ENCODE measurements at regions not wholly inside any gene's neighbourhood (a gene's known extent, or its start where the extent isn't known, plus 50 kb on each side); places are given as distances from the start of the nearest gene placed in this dataset.

- intact Hi-C loops (cut with micrococcal nuclease), result loop anchor here (2.0 to 10.0 kb wide), 3 partner anchors 16 to 892 kb away; partner anchors contain the start of gene KLF6
- Histone ChIP-seq H3K9ac (ENCODE audit: low read length) (peak overlapping the region; percentile 93), H3K9me3 (ENCODE audit: low read length) (no peaks in the 10 kb centered on the region), H3F3A (ENCODE audit: low read length, unreplicated experiment) (no peaks in the 10 kb centered on the region), H3K4me1 (ENCODE audit: insufficient read depth, low read length) (peaks cover 62% of the 10 kb centered on the region), H3K9me2 (replicated peaks; ENCODE audit: low read length) (no peaks in the 10 kb centered on the region), H3K27me3 (ENCODE audit: low read length) (no peaks in the 10 kb centered on the region), H3K27ac (ENCODE audit: low read length) (peak overlapping the region; percentile 99), H3K79me2 (ENCODE audit: low read length) (peaks cover 46% of the 10 kb centered on the region), H3K36me3 (ENCODE audit: low read depth, low read length) (no peaks in the 10 kb centered on the region), H2AFZ (ENCODE audit: low read length) (no peak overlapping the region), H3K4me3 (ENCODE audit: low read length) (peak overlapping the region; percentile 74), H4K20me1 (ENCODE audit: low read length) (no peaks in the 10 kb centered on the region), H3K4me2 (ENCODE audit: low read length) (peak overlapping the region; percentile 82)
- peak; percentile 27 for DNase-seq
- no peak for TF ChIP-seq EZH2 (IDR thresholded peaks at IDR 0.05; ENCODE audit: low read length, unreplicated experiment)
- TF ChIP-seq CTCF (conservative IDR thresholded peaks at IDR 0.05; ENCODE audit: low read depth, low read length), result no peak
- no peak for TF ChIP-seq EZH2phosphoT487 (IDR thresholded peaks at IDR 0.05; ENCODE audit: borderline replicate concordance, low read length)
- ChIA-PET POLR2A (ENCODE audit: unreplicated experiment) (interaction anchor here (0.6 to 1.3 kb wide), 4 partner anchors 10 to 936 kb away, joined by 3 to 10 read pairs (median 5); no protein-coding TSS in a partner anchor), CTCF (interaction anchor here (0.9 kb wide), 1 partner anchor 94 kb away, joined by 4 read pairs; no protein-coding TSS in a partner anchor)
- BruUV-seq (replicated peaks), result no TSS peak
- ATAC-seq, result no peak
Observed at GRCh38 chr10:4676566-4676965, 149.4 kb upstream of the AKR1E2 start.

GRCh38 chr10:4675808-4676207, 150.2 kb upstream of the AKR1E2 start:
- Histone ChIP-seq H3K9me2 (replicated peaks; ENCODE audit: low read length) (no peaks in the 10 kb centered on the region), H3K9ac (ENCODE audit: low read length) (peak overlapping the region; percentile 93), H3K79me2 (ENCODE audit: low read length) (peaks cover 53% of the 10 kb centered on the region), H3F3A (ENCODE audit: low read length, unreplicated experiment) (no peaks in the 10 kb centered on the region), H3K27me3 (ENCODE audit: low read length) (no peaks in the 10 kb centered on the region), H4K20me1 (ENCODE audit: low read length) (no peaks in the 10 kb centered on the region), H3K4me2 (ENCODE audit: low read length) (peak overlapping the region; percentile 82), H3K4me1 (ENCODE audit: insufficient read depth, low read length) (peaks cover 70% of the 10 kb centered on the region), H2AFZ (ENCODE audit: low read length) (no peak overlapping the region), H3K27ac (ENCODE audit: low read length) (peak overlapping the region; percentile 99), H3K9me3 (ENCODE audit: low read length) (no peaks in the 10 kb centered on the region), H3K36me3 (ENCODE audit: low read depth, low read length) (0 out of 2 replicates have a peak, but pooled peaks cover 2% of the 10 kb centered on the region), H3K4me3 (ENCODE audit: low read length) (peak overlapping the region; percentile 74; the same call in 1 of the 2 replicates)
- DNase-seq (no peak), ATAC-seq (no peak)
- BruUV-seq (replicated peaks), result no TSS peak
- CTCF ChIA-PET, result no interaction called here
- POLR2A ChIA-PET (ENCODE audit: unreplicated experiment), result interaction anchor here (0.6 to 0.7 kb wide), 2 partner anchors 18 to 865 kb away, joined by 4 read pairs; no protein-coding TSS in a partner anchor
- intact Hi-C loops (cut with micrococcal nuclease), result loop anchor here (2.0 to 10.0 kb wide), 3 partner anchors 17 to 891 kb away; partner anchors contain the start of gene KLF6
- no peak for TF ChIP-seq CTCF (conservative IDR thresholded peaks at IDR 0.05; ENCODE audit: low read depth, low read length)
- TF ChIP-seq EZH2 (IDR thresholded peaks at IDR 0.05; ENCODE audit: low read length, unreplicated experiment), result no peak
- TF ChIP-seq EZH2phosphoT487 (IDR thresholded peaks at IDR 0.05; ENCODE audit: borderline replicate concordance, low read length), result no peak

All from PC-3 (cell line).